IPS DF 6.9 (cell line): ENCODE measurements at regions not wholly inside any gene's neighbourhood (a gene's known extent, or its start where the extent isn't known, plus 50 kb on each side); places are given as distances from the start of the nearest gene placed in this dataset.
"Not testable (repeated sequence)": the region's sequence is repeated elsewhere in the genome, so short reads cannot be mapped to it uniquely, and the experiment has no call there.

ENCODE experiments used
- DNase-seq: peaks from one replicate; pipeline ENCODE4 v3.0.0-alpha.2; 2013; ENCODE audit warnings: low read depth, low spot score
- H3K27ac ChIP-seq: one replicate; pipeline ENCODE4 v1.5.1; 2013; ENCODE audit warnings: low read length, control low read depth
- H3K27me3 ChIP-seq: 2 replicates; pipeline ENCODE4 v1.6.1; 2013; ENCODE audit warnings: mild to moderate bottlenecking, low read length; ENCODE audit not compliant: control insufficient read depth, insufficient read depth
- H3K36me3 ChIP-seq: 2 replicates; pipeline ENCODE4 v1.6.1; 2013; ENCODE audit warnings: low read length; ENCODE audit not compliant: control insufficient read depth, insufficient read depth
- H3K4me1 ChIP-seq: 2 replicates; pipeline ENCODE4 v1.6.1; 2013; ENCODE audit warnings: low read length; ENCODE audit not compliant: control insufficient read depth, insufficient read depth
- H3K4me3 ChIP-seq: 2 replicates; pipeline ENCODE4 v1.5.1; 2013; ENCODE audit warnings: mild to moderate bottlenecking, low read length
- H3K9me3 ChIP-seq: 2 replicates; pipeline ENCODE4 v1.6.1; 2013; ENCODE audit warnings: low read length, inconsistent platforms; ENCODE audit not compliant: control insufficient read depth, insufficient read depth
- WGBS: extraction: QIAGEN DNeasy Blood & Tissue Kit; methylation state at CpG from one replicate; pipeline ENCODE4 v1.1.7; 2013; ENCODE audit warnings: mixed read lengths, missing lambda C conversion rate; ENCODE audit not compliant: insufficient read length, insufficient coverage; 5-methylcytosine and 5-hydroxymethylcytosine counted together

- H3K4me3 ChIP-seq = no peak overlapping the region
- H3K27me3 ChIP-seq = no peaks in the 10 kb centered on the region
- H3K27ac ChIP-seq = no peak overlapping the region
- no peak for DNase-seq
- no peaks in the 10 kb centered on the region for H3K9me3 ChIP-seq
- no peaks in the 10 kb centered on the region for H3K4me1 ChIP-seq
- no peaks in the 10 kb centered on the region for H3K36me3 ChIP-seq
- WGBS = no CpG with 5 or more reads among the region's 1 CpG
Observed at GRCh38 chr1:98119796-98120195, 199.0 kb upstream of the DPYD start.

GRCh38 chr1:98113811-98114210 is 193.0 kb upstream of the DPYD start:
- WGBS = no CpG with 5 or more reads among the region's 1 CpG

GRCh38 chr1:98112626-98113025 is 191.8 kb upstream of the DPYD start:
- Histone ChIP-seq H3K27ac (no peak overlapping the region), H3K9me3 (no peaks in the 10 kb centered on the region), H3K4me1 (no peaks in the 10 kb centered on the region), H3K27me3 (no peaks in the 10 kb centered on the region), H3K36me3 (no peaks in the 10 kb centered on the region), H3K4me3 (no peak overlapping the region)
- no peak for DNase-seq
- WGBS = no CpG with 5 or more reads among the region's 2 CpGs

More at GRCh38 chr1:98113811-98114210, 193.0 kb upstream of the DPYD start:
- Histone ChIP-seq H3K36me3 (no peaks in the 10 kb centered on the region), H3K4me1 (no peaks in the 10 kb centered on the region), H3K27ac (no peak overlapping the region), H3K4me3 (no peak overlapping the region), H3K27me3 (no peaks in the 10 kb centered on the region), H3K9me3 (no peaks in the 10 kb centered on the region)
- DNase-seq = no peak

GRCh38 chr1:98110674-98111073 is 189.8 kb upstream of the DPYD start:
- Histone ChIP-seq H3K27ac (no peak overlapping the region), H3K4me1 (no peaks in the 10 kb centered on the region), H3K36me3 (no peaks in the 10 kb centered on the region), H3K27me3 (no peaks in the 10 kb centered on the region), H3K9me3 (no peaks in the 10 kb centered on the region), H3K4me3 (no peak overlapping the region)
- no peak for DNase-seq

- H3K27ac ChIP-seq, H3K4me3 ChIP-seq, DNase-seq, H3K36me3 ChIP-seq, H3K9me3 ChIP-seq, H3K4me1 ChIP-seq, H3K27me3 ChIP-seq: not testable (repeated sequence)
- WGBS = no CpG with 5 or more reads among the region's 1 CpG
Observed at GRCh38 chr1:98108378-98108777, 187.5 kb upstream of the DPYD start.

- H3K27ac ChIP-seq = no peak overlapping the region
- no CpG with 5 or more reads among the region's 1 CpG for WGBS
Observed at GRCh38 chr1:98107256-98107655, 186.4 kb upstream of the DPYD start.

GRCh38 chr1:98104289-98104688 is 183.5 kb upstream of the DPYD start:
- Histone ChIP-seq H3K27me3 (no peaks in the 10 kb centered on the region), H3K9me3 (no peaks in the 10 kb centered on the region), H3K4me3 (no peak overlapping the region), H3K27ac (no peak overlapping the region), H3K4me1 (no peaks in the 10 kb centered on the region), H3K36me3 (no peaks in the 10 kb centered on the region)
- no peak for DNase-seq
- no CpG with 5 or more reads among the region's 3 CpGs for WGBS

More at GRCh38 chr1:98107256-98107655, 186.4 kb upstream of the DPYD start:
- H3K9me3 ChIP-seq = no peaks in the 10 kb centered on the region
- DNase-seq = no peak
- H3K27me3 ChIP-seq = no peaks in the 10 kb centered on the region
- H3K4me3 ChIP-seq = no peak overlapping the region
- no peaks in the 10 kb centered on the region for H3K36me3 ChIP-seq
- H3K4me1 ChIP-seq = no peaks in the 10 kb centered on the region

GRCh38 chr1:98103617-98104285 is 182.9 kb upstream of the DPYD start:
- H3K4me1 ChIP-seq = no peaks in the 10 kb centered on the region
- DNase-seq = no peak
- H3K27me3 ChIP-seq = no peaks in the 10 kb centered on the region
- H3K36me3 ChIP-seq = no peaks in the 10 kb centered on the region
- no peaks in the 10 kb centered on the region for H3K9me3 ChIP-seq
- no peak overlapping the region for H3K4me3 ChIP-seq
- no peak overlapping the region for H3K27ac ChIP-seq
- WGBS = no CpG with 5 or more reads among the region's 5 CpGs

- Histone ChIP-seq H3K27me3 (no peaks in the 10 kb centered on the region), H3K36me3 (no peaks in the 10 kb centered on the region), H3K4me3 (no peak overlapping the region), H3K9me3 (no peaks in the 10 kb centered on the region), H3K4me1 (no peaks in the 10 kb centered on the region), H3K27ac (no peak overlapping the region)
- no peak for DNase-seq
- no CpG with 5 or more reads among the region's 4 CpGs for WGBS
Observed at GRCh38 chr1:98102345-98103030, 181.7 kb upstream of the DPYD start.

GRCh38 chr1:98101364-98101763 is 180.5 kb upstream of the DPYD start:
- Histone ChIP-seq H3K27me3 (no peaks in the 10 kb centered on the region), H3K4me3 (no peak overlapping the region), H3K36me3 (no peaks in the 10 kb centered on the region), H3K9me3 (no peaks in the 10 kb centered on the region), H3K4me1 (no peaks in the 10 kb centered on the region), H3K27ac (no peak overlapping the region)
- WGBS = 100% methylated on average over 1 of the region's 2 CpGs
- no peak for DNase-seq

- Histone ChIP-seq H3K36me3 (no peaks in the 10 kb centered on the region), H3K27ac (no peak overlapping the region), H3K4me1 (no peaks in the 10 kb centered on the region), H3K27me3 (no peaks in the 10 kb centered on the region), H3K4me3 (no peak overlapping the region), H3K9me3 (no peaks in the 10 kb centered on the region)
- DNase-seq = no peak
- no CpG with 5 or more reads among the region's 3 CpGs for WGBS
Observed at GRCh38 chr1:98099501-98099900, 178.7 kb upstream of the DPYD start.
